Activated T-helper 1 cell treated with anti-CD3 and anti-CD28 coated beads, Interleukin-2, amount 50 U/mL, for 16 hours (primary cell): ENCODE measurements at regions not wholly inside any gene's neighbourhood (a gene's known extent, or its start where the extent isn't known, plus 50 kb on each side); places are given as distances from the start of the nearest gene placed in this dataset.

Experiments used
- DNase-seq, 2 donors: peaks; one replicate each; pipeline ENCODE4 v3.0.0-alpha.2; 2020; ENCODE audit warnings: low read depth in 1 of 2, low spot score in 1 of 2

DNA sequence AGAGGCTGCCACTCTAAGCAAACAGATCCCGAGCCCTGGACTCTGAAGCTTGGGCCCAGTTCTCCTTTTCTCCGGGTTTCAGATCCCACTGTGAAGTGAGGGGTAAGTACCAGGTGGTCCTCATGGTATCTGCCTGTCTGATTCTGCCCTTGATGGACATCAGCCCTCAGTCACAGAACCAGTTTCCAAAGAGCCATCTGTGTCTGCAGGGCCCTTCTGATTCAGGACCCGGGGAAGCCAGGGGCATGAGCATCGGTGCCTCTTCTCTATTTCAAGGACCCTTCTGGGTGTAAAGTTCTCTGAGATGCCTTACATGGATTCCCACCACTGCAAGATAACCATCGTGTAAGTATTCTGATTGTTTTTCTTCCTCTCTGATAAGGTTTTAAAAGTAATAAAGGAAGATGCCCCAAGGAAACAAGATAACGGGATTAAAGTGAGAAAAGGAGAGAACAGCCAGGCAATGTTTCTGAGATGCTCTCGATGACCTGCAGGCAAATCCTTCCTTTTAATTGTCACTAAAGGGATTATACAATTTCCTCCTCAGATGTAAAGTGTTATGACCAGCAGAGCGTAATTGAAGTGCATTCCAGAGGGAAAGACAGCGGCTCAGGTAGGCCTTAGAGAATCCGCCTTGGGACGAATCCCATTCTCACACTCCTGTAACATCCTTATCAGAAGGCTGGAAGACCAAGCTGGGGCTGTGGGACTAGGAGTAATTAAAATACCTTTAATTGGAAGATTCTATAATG is 924.3 kb downstream of the TBC1D22A start:
- no peak for DNase-seq

DNA sequence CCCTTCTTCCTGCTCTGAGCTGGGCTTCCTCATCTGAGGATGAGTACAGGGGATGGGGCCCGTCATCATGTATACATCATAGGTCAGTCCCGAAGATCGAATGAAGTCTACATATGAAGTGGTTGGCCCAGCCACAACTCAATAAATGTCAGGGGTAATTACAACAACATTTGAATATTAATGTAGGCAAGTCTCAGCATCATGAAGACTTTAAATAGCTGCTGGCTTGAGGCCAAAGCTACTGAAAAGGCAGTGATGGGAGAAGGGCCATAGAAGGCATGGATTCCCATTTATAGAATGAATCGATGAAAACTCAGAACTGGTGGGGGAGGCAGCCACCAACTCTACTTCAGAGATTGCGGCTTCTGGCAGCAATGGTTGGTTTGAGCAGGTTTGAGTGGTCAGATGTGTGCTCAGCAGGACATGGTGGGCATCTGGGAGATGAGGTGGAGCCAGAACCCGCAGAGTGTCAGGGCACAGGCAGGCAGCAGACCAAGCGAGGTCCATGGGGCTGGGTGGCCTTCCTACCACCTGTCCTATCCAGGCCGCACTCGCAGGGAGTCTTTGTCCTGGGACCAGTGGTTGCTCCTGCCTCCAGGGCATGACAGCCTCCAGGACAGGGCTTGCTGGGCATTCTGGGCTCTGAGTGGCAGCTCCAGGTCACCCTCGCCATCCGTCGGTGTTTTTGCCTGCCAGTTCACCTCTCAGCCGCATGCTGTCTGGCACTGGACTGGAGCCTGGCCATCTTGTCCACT is 919.1 kb downstream of the TBC1D22A start:
- DNase-seq: no peak

DNA sequence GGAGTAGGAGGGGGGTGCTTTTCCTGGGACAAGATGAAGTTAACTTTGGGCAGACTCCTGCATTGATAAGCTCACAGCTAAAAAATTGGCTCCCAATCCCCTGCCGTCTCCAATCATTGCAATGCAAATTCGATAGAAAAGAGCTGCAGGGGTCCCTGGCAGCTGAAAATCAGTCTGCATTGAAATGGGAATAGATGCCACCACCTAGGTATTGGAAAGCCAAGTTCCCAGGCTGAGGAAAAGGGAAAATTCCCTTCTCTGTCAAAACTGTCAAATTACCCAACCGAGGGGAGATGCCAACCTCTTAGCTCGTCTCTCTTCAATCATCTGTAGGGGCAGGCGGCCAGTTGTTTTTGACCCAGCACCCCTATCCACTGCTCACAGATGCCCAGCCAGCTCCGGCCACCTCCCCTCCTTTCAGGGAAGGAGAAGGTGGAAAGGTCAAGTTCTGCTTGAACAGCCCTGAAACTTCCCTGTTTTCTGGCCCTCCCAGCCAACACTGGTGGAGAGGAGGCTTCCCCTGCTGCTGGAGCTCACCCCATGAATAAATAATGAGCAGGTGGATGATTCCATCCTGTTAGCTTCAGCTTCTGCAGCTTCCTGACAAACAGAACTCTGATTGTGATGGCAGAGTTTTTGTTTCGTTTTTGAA is 916.3 kb downstream of the TBC1D22A start:
- DNase-seq: no peak

DNA sequence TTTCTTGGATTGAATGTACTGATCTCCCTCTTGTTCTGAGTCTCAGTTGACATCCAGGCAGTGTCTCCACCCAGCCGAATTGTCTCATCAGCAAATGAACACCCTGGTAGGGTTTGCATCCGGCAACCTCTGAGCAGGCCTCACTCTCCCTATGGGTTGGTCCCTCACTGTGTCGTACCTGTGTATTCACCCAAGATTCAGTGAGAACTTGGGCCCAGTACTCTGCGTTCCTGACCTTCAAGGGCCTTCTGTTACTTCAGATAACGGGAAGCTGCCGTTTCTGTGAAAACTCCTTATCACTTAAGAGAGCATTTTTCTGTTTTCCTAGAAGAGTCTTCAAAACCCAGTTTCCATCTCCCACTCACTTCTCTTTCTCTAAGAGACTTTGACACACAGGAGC is 915.6 kb downstream of the TBC1D22A start:
- no peak for DNase-seq

GRCh38 chr22:47676685-47677084 is 914.2 kb downstream of the TBC1D22A start:
- no peak for DNase-seq

- DNase-seq: no peak
These were observed 912.1 kb downstream of the TBC1D22A start for GRCh38 chr22:47674600-47674999.

GRCh38 chr22:47673557-47673956 is 911.1 kb downstream of the TBC1D22A start:
- DNase-seq: no peak

DNA sequence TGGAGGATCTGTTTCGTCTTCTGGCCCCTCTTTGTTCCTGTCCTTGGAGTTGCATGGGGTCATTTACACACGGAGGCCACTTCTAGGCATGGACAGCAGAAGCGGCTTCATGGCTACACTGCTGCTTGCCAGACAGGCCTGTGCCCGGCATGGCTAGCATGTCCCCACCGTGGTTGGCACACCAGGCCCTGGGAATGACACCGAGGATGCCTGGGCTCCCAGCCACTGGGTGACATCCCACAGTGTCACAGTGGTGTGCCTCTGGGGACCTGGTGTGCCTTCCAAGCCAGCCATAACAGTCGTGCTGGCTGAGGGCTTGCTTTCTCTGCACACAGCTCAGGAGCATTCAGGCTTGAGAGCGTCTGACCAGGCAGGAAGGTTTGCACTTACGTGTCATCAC is 910.1 kb downstream of the TBC1D22A start:
- no peak for DNase-seq

DNA sequence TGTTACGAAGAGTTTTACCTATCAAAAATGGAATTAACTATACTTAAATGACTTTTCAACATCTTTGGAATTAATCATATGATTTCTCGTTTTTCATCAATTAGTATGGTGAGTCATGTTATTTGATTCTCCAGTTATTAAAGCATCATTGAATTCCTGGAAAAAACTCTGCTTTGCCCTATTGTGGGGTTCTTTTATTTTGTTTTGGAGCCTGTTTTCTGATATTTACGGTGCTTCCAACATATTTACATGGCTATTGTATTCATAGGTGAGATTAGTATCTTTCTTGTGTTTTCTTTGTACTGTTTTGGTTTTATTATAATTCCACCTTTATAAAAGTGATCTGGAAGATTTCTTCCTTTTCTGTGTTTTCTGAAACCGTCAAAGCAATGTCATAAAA is 902.7 kb downstream of the TBC1D22A start:
- DNase-seq: no peak

- no peak for DNase-seq
These were observed 901.5 kb downstream of the TBC1D22A start for GRCh38 chr22:47663615-47664605.

- no peak for DNase-seq
These were observed 897.2 kb downstream of the TBC1D22A start for GRCh38 chr22:47659467-47660223.

DNA sequence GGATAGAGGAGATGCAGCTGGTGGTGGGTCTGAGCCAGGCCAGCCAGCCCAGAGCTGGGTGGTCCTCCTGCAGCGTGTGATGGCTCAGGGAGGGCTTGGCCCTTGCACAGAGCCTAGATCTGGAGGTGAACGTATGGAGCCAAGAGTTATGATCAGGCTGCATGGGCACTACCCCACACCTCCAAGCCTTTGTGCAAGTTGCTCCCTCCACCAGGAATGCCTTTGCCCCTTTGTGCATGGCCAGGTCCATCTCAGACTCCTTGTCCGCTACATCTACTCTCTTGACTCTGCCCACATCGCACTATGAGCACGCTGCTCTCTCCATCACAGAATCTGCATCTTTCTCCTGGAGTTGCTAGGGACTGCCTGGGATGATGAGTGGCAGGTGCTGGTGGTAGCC is 895.7 kb downstream of the TBC1D22A start:
- DNase-seq: no peak

DNA sequence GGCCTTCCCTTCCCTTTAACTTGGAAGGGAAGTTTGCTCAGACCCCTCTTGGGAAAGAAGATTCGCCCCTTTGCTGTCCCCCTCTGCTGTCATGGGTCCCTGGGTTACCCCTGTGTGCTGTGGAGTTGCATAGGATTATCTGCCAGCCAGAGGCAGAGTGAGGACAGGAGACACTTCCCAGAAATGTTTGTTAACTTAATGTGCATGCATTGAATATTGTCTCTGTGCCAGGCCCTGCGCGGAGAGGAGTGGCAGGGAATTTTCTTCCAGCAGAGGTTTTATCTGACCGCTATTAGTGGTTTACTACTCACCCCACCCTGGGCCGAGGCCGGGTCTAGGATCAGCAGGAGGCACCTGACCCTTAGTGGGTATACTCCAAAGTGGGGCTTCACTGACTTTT is 894.8 kb downstream of the TBC1D22A start:
- DNase-seq: no peak

DNA sequence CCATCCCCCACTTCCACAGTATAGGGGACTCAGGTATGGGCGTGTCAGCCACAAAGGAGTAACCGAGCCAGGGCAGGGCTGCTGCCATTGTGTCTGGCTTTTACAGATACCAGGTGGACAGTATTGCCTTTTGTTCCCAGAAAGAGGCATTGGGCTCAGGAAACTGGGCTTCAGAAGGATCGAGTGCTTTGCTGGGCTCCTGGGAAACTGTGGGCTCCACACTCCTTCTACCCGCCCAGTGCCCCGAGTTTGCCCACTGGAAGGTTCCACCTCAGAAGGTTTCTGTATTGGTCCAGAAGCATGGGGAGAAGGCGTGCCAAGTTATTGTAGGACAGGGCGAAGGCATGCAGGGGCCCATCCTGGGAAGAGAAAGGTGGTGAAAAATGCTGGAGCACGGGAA is 894.4 kb downstream of the TBC1D22A start:
- no peak for DNase-seq

DNA sequence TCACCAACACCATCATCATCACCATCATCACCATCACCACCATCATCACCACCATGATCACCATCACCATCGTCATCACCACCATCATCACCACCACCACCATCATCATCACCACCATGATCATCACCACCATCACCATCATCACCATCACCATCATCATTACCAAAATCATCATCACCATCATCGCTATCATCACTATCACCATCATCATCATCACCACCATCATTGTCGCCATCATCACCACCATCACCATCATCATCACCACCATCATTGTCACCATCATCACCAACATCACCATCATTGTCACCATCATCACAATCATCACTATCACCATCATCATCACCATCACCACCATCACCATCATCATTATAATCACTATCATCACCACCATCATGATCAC is 893.5 kb downstream of the TBC1D22A start:
- no peak for DNase-seq

DNA sequence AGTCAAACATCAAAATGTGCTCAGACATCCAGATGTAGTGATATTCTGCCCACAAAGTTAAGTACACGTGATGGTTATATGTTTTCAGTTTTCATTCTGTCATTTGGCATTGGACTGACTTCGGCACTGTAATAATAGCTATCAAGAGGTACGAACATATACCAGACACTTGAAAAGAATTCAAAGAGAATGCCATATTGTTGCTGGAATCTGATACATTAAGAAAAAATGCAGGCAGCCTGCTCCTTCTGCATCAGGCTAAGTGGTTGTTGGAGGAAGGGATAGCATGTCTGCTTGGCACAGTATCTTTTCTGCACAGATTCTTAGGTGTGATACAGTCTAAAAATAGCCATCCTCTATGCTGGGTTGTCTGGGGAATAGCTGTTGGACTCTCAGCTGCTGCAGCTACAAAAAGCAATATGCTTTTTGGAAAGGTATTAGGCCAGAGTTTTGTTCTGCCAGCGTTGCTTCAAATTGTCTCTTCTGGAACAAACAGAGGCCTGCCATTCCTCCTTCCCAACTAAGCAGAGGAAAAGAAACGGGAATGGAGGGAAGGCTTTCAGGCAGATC is 892.6 kb downstream of the TBC1D22A start:
- no peak for DNase-seq

DNA sequence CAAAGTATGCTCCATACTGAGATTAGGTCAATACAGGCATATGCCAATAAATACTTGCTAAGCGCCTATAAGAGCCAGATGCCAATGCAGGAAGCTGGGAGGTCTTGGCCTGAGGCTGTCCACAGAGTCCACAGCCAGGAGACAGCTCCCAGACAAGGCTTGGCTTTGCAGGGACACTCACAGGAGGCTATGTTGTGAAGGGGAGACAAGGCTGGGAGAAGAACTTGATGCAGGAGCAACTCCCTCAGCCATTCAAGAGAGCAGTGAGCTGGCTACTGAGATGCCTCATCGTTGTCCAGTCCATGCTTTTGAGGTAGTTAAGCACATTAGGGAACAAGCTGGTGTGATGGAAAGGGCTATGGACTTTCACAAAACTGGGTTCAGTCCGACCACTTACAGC is 891.5 kb downstream of the TBC1D22A start:
- no peak for DNase-seq

GRCh38 chr22:47651216-47651987 is 889.0 kb downstream of the TBC1D22A start:
- DNase-seq: no peak

- no peak for DNase-seq
These were observed 885.3 kb downstream of the TBC1D22A start for GRCh38 chr22:47647720-47648119.
